ENCODE measurements at regions not wholly inside any gene's neighbourhood (a gene's known extent, or its start where the extent isn't known, plus 50 kb on each side); places are given as distances from the start of the nearest gene placed in this dataset.
"Not testable (repeated sequence)": the region's sequence is repeated elsewhere in the genome, so short reads cannot be mapped to it uniquely, and the experiment has no call there.

DNA sequence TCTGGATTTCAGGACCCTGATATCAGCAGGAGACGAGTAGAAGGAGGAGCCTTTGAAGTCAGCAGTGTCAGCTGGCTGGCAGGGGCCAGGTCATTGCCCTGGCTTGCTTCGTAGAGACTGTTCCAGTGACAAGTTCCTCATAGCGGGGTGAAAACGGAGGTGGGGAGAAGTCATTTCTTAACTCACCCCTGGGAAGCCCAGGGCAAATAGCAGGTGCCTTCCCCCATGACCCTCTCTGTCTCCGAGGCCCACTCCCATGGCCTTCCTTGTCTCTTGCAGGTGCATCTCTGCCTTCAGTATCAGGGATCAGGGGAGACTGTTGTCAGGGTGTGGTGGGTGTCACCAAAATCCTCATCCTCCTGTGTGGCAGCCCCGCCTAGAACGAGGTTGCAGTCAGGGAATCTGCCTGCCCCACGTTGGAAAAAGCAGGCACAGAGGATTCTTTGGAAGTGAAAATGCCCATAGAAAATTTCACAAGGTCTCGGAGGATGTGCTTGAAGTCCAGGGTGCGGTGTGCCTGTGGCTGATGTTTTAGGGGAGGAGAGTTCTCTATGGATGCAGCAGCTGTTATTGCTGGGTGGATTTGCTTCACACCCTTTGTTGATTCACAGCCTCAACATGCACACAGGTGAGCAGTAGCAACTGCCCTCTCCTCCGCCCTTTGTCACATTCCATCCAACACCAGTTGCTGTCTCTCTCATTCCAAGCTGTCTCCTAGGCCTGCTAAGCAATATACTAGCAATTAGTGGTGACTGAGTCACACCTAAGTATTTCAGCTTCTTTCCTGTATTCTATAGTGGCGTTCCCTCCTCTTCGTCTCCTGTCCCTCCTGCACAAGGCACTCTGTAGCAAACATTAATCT, 142.6 kb upstream of the FHL2 start:
- TF ChIP-seq CTCF (IDR thresholded peaks at IDR 0.05; ENCODE audit: insufficient read depth, low read depth, low read length, missing control alignments), result no peak
- H3K4me3 ChIP-seq (ENCODE audit: low read length), result no peak overlapping the region
- DNase-seq (ENCODE audit: low read depth), result peak; percentile 94

GRCh38 chr2:105540642-105541041, 141.8 kb upstream of the FHL2 start:
- peak; percentile 15 for DNase-seq (ENCODE audit: low read depth)
- TF ChIP-seq CTCF (IDR thresholded peaks at IDR 0.05; ENCODE audit: insufficient read depth, low read depth, low read length, missing control alignments), result no peak
- no peak overlapping the region for H3K4me3 ChIP-seq (ENCODE audit: low read length)

GRCh38 chr2:105539331-105539730, 140.5 kb upstream of the FHL2 start:
- no peak overlapping the region for H3K4me3 ChIP-seq (ENCODE audit: low read length)
- DNase-seq (ENCODE audit: low read depth), result no peak
- no peak for TF ChIP-seq CTCF (IDR thresholded peaks at IDR 0.05; ENCODE audit: insufficient read depth, low read depth, low read length, missing control alignments)

DNA sequence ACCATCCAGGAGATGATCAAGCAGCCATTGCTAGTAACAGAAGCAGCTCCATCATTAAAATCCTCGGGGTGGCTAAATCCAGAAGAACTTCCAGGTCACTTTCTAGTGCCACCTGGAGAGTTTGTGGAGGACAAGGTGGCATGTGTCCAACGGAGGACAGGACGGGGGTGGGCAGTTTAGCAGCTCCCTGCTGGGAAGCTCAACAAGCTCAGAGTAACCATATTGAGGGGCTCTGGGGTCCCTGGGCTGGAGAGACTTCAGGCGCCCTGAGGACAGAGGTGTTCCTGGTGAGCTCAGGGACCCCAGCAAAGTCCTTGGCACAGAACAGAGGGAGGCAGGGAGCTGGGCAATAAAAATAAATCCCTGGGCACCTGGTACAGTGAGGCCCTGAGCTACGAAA, 140.0 kb upstream of the FHL2 start:
- DNase-seq (ENCODE audit: low read depth), result no peak
- H3K4me3 ChIP-seq (ENCODE audit: low read length), result no peak overlapping the region
- no peak for TF ChIP-seq CTCF (IDR thresholded peaks at IDR 0.05; ENCODE audit: insufficient read depth, low read depth, low read length, missing control alignments)

GRCh38 chr2:105537920-105538319, 139.1 kb upstream of the FHL2 start:
- DNase-seq (ENCODE audit: low read depth), result peak; percentile 21
- TF ChIP-seq CTCF (IDR thresholded peaks at IDR 0.05; ENCODE audit: insufficient read depth, low read depth, low read length, missing control alignments), result no peak
- H3K4me3 ChIP-seq (ENCODE audit: low read length), result no peak overlapping the region

- H3K4me3 ChIP-seq (ENCODE audit: low read length), result no peak overlapping the region
- no peak for TF ChIP-seq CTCF (IDR thresholded peaks at IDR 0.05; ENCODE audit: insufficient read depth, low read depth, low read length, missing control alignments)
Measured at GRCh38 chr2:105537466-105537865, 138.6 kb upstream of the FHL2 start.

DNA sequence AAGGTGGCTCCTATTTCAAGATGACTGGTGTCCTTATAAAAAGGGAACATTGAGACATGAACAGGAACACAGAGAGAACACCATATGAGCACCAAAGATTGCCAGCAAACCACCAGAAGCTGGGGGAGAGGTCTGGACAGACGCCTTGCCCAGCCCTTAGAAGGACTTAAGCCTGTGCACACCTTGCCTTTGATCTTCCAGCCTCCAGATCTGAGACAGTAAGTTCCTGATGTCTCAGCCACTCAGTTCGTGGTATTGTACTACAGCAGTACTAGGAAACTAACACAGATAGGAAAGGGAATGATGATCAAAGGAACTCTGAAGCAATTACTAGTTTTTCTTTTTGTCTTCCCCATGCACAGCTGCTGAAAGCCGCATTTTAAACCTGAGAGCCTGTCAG, 137.3 kb upstream of the FHL2 start:
- no peak for DNase-seq (ENCODE audit: low read depth)
- H3K4me3 ChIP-seq (ENCODE audit: low read length), result no peak overlapping the region
- TF ChIP-seq CTCF (IDR thresholded peaks at IDR 0.05; ENCODE audit: insufficient read depth, low read depth, low read length, missing control alignments), result no peak

More at GRCh38 chr2:105537466-105537865, 138.6 kb upstream of the FHL2 start:
- peak; percentile 86 for DNase-seq (ENCODE audit: low read depth)

DNA sequence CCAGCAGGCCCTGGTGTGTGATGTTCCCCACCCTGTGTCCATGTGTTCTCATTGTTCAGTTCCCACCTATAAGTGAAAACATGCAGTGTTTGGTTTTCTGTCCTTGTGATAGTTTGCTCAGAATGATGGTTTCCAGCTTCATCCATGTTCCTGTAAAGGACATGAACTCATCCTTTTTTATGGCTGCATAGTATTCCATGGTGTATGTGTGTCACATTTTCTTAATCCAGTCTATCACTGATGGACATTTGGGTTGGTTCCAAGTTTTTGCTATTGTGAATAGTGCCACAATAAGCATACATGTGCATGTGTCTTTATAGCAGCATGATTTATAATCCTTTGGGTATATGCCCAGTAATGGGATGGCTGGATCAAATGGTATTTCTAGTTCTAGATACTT, 130.4 kb upstream of the FHL2 start:
- H3K4me3 ChIP-seq (ENCODE audit: low read length); DNase-seq (ENCODE audit: low read depth): not testable (repeated sequence)

Data from epithelial cell of esophagus (primary cell).